Cardiac muscle cell (in vitro differentiated cells and primary cell): ENCODE measurements at regions not wholly inside any gene's neighbourhood (a gene's known extent, or its start where the extent isn't known, plus 50 kb on each side); places are given as distances from the start of the nearest gene placed in this dataset.
"Not testable (repeated sequence)": the region's sequence is repeated elsewhere in the genome, so short reads cannot be mapped to it uniquely, and the experiment has no call there.

Experiments used
- DNase-seq, 2 donors: peaks; one replicate each; pipeline versions ENCODE4 v3.0.0 to v3.0.0-alpha.2; 2010 to 2017; ENCODE audit warnings: low read depth in 1 of 2, low spot score in 1 of 2
- H3K27ac ChIP-seq: fragments of 200-600 bp; sonication (generic); 2 replicates; pipeline ENCODE4 v1.5.1; 2016
- H3K27me3 ChIP-seq: fragments of 200-600 bp; sonication (generic); 2 replicates; pipeline ENCODE4 v1.6.0; 2016; ENCODE audit warnings: control low read depth
- H3K36me3 ChIP-seq: fragments of 200-600 bp; sonication (generic); 2 replicates; pipeline ENCODE4 v1.5.1; 2016; ENCODE audit warnings: control low read depth
- H3K4me1 ChIP-seq: fragments of 200-600 bp; sonication (generic); 2 replicates; pipeline ENCODE4 v1.8.1; 2017; ENCODE audit warnings: low read depth, mild to moderate bottlenecking, mixed run types
- H3K4me3 ChIP-seq: fragments of 200-600 bp; sonication (generic); 2 replicates; pipeline ENCODE4 v1.5.1; 2016; ENCODE audit warnings: mild to moderate bottlenecking
- H3K9me3 ChIP-seq: fragments of 200-600 bp; sonication (generic); 2 replicates; pipeline ENCODE4 v1.5.1; 2017; ENCODE audit warnings: low read depth, mild to moderate bottlenecking, control low read depth
- TF ChIP-seq, protein P1 (sequence below): IDR thresholded peaks from 2 replicates; pipeline ENCODE4 v1.5.1; 2012; ENCODE audit warnings: low read depth, mild to moderate bottlenecking, low read length

DNA sequence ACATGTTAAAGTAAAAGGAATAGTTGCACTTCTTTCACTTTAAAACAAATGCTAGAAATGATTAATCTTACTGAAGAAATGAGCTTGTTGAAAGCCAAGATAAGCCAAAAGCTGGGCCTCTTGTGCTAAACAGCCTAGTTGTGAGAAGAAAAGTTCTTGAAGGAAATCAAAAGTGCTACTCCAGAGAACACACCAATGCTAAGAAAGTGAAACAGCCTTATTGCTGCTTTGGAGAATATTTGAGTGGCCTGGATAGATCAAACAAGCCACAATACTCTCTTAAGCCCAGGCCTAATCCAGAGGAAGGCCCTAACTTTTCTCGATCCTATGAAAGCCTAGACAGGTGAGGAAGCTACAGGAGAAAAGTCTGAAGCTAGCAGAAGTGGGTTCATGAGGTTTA, 967.9 kb upstream of the INTU start:
- Histone ChIP-seq H3K27ac (no peak overlapping the region), H3K4me1 (peaks cover 4% of the 10 kb centered on the region), H3K4me3 (no peak overlapping the region), H3K9me3 (no peaks in the 10 kb centered on the region), H3K27me3 (peaks cover 86% of the 10 kb centered on the region), H3K36me3 (no peaks in the 10 kb centered on the region)
- DNase-seq = no peak
- TF ChIP-seq, protein P1, sequence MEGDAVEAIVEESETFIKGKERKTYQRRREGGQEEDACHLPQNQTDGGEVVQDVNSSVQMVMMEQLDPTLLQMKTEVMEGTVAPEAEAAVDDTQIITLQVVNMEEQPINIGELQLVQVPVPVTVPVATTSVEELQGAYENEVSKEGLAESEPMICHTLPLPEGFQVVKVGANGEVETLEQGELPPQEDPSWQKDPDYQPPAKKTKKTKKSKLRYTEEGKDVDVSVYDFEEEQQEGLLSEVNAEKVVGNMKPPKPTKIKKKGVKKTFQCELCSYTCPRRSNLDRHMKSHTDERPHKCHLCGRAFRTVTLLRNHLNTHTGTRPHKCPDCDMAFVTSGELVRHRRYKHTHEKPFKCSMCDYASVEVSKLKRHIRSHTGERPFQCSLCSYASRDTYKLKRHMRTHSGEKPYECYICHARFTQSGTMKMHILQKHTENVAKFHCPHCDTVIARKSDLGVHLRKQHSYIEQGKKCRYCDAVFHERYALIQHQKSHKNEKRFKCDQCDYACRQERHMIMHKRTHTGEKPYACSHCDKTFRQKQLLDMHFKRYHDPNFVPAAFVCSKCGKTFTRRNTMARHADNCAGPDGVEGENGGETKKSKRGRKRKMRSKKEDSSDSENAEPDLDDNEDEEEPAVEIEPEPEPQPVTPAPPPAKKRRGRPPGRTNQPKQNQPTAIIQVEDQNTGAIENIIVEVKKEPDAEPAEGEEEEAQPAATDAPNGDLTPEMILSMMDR = no peak

DNA sequence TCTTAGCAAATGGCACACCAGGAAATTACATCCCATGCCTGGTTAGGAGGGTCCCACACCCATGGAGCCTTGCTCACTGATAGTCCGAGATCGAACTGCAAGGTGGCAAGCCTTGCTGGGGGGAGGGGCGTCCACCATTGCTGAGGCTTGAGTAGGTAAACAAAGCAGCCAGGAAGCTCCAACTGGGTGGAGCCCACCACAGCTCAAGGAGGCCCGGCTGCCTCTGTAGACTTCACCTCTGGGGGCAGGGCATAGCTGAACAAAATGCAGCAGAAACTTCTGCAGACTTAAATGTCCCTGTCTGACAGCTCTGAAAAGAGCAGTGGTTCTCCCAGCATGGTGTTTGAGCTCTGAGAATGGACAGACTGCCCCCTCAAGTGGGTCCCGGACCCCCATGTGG, 962.7 kb upstream of the INTU start:
- H3K9me3 ChIP-seq, H3K36me3 ChIP-seq: not testable (repeated sequence)

DNA sequence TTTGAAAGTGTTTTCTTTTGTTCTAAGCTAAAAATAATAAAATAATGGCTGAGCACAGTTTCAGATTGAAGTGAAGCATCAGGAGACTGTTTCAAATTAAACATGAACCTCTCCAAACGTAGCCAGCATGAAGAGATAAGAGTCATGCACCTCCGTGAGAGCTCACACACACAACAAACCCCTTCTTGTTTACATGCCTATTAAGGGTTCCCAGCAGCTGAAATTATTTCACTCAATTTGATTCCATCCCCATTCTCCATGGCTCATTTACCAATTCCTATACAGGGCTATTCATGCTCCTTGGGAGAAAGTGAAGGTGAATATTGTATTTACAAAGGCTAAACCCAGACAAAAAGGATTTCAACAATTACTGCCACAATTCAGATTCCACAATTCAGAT, 954.1 kb upstream of the INTU start:
- no peaks in the 10 kb centered on the region for H3K9me3 ChIP-seq
- H3K4me1 ChIP-seq = no peaks in the 10 kb centered on the region
- peaks cover 24% of the 10 kb centered on the region for H3K27me3 ChIP-seq
- H3K27ac ChIP-seq = no peak overlapping the region
- H3K4me3 ChIP-seq = no peak overlapping the region
- TF ChIP-seq, protein P1 = no peak
- no peaks in the 10 kb centered on the region for H3K36me3 ChIP-seq
- no peak for DNase-seq

More for the DNA sequence above, 962.7 kb upstream of the INTU start:
- DNase-seq, H3K27ac ChIP-seq, H3K4me3 ChIP-seq, H3K4me1 ChIP-seq: not testable (repeated sequence)
- H3K27me3 ChIP-seq = peaks cover 52% of the 10 kb centered on the region

DNA sequence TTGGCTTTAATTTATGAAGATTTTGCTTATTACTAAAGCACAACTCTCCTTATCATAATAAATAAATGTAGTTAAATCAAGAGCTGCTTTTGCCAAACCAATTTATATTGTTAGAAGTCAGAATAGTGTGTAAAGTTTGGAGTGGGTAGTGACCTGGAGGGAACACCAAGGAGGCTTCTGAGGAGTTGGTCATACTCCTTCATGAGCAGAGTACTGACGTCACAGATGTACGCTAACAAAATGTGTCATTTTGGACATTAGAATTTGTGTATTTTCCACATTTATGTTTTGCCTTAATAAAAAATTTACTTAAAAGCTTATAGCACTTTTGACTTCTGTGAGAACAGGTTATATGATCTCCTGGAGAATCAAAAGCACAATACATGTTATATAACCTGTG, 953.5 kb upstream of the INTU start:
- TF ChIP-seq, protein P1 = no peak
- H3K36me3 ChIP-seq = no peaks in the 10 kb centered on the region
- no peaks in the 10 kb centered on the region for H3K4me1 ChIP-seq
- DNase-seq = no peak
- H3K27ac ChIP-seq = no peak overlapping the region
- peaks cover 24% of the 10 kb centered on the region for H3K27me3 ChIP-seq
- no peaks in the 10 kb centered on the region for H3K9me3 ChIP-seq
- H3K4me3 ChIP-seq = no peak overlapping the region

DNA sequence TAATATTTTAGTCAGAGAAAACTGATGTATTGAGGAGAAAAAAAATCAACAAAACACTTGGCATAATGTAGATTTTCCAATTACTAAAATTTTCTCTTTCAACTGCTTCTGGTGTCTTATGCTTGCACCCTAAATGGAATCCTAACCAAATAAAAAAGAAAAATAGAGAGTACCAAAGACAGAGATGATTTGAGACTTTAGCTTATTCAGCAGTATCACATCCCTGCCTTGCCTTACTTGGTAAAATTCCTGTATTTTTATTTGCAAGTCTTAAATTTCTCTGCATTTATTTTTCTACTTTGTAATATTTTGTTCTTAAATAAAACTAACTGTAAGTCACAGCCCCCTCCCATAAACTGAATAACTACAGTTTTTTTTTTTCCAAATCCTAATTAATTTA, 950.5 kb upstream of the INTU start:
- no peak for DNase-seq
- H3K27ac ChIP-seq = no peak overlapping the region
- H3K36me3 ChIP-seq = no peaks in the 10 kb centered on the region
- no peaks in the 10 kb centered on the region for H3K4me1 ChIP-seq
- no peaks in the 10 kb centered on the region for H3K9me3 ChIP-seq
- no peak overlapping the region for H3K4me3 ChIP-seq
- TF ChIP-seq, protein P1 = no peak
- peaks cover 19% of the 10 kb centered on the region for H3K27me3 ChIP-seq

DNA sequence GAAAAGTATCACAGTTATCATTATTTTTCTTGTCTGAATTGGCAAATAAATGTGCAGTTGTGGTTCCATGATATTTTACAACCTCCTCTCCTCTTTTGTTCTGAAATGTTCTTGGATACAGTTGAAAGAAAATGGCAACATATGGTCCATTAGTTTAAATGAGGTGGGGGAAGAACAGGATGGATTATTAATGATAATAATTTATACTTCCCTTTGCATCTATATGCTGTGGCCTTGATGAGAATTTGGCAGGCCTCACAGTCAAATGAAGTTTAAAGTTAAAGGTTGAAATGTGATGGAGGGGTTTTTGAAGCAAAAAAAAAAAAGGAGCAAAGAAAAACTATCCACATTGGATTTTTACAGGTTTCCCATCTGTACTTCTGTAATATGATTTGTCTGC, 946.3 kb upstream of the INTU start:
- Histone ChIP-seq H3K9me3 (no peaks in the 10 kb centered on the region), H3K4me1 (no peaks in the 10 kb centered on the region), H3K27me3 (peaks cover 11% of the 10 kb centered on the region), H3K36me3 (no peaks in the 10 kb centered on the region), H3K27ac (no peak overlapping the region), H3K4me3 (no peak overlapping the region)
- TF ChIP-seq, protein P1 = no peak
- DNase-seq = no peak
